Stimulated activated CD4-positive, alpha-beta T cell treated with anti-CD3 and anti-CD28 coated beads, Interleukin-2, amount 100 ng/mL, for 24 hours (primary cell): ENCODE measurements at regions not wholly inside any gene's neighbourhood (a gene's known extent, or its start where the extent isn't known, plus 50 kb on each side); places are given as distances from the start of the nearest gene placed in this dataset.

Experiments used
- DNase-seq, 2 donors: peaks; one replicate each; pipeline ENCODE4 v3.0.0-alpha.2; 2020

DNA sequence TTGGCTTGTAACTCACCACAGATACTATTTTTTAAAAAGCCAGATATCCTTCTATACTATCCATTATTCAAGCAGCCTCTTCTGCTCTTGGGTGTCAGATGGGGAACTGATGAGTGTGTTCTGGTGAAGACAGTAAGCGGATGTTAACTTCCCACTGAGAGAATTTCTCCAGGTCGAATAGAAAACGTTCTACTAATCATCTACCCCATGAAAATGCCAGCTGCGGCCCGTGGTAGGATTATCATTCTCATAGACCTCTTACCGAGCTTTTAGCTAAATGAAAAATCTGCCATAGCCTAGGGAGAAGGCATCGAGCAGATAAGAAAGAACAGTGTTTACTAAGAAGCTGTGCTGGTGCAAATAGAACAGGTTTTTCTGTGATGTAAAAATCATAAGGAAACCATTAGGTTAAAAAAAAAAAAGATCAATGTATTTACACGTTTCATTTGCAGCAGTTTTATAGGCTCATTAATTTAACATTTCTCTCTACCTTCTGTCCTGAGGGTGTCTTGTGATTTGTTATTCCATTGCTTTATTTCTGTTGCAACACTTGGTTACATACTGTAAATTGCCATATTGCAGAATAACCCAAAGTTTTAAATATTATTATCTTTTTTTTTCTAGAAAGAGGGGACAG, 1521.5 kb upstream of the ZEB2 start:
- DNase-seq, result no peak

DNA sequence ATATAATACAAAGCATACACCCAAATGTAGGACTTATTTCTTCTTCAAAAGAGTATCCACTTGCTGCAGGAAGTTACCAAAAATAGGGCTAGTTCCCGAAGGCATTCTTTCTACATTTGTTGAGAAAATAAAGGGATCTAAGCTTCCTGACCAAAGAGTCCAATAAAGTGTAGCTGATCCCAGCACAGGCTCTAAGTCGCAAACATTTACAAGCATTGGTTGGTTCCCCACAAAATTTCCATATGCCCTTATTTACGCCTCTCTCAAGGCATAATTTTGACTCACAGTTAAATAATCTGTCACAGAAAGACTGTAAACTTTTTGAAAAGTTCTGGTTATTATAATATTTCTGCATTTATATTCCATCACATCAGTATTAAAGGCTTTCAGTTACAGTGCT, 1520.1 kb upstream of the ZEB2 start:
- no peak for DNase-seq

GRCh38 chr2:146038014-146038413, 1518.1 kb upstream of the ZEB2 start:
- no peak for DNase-seq

GRCh38 chr2:146037334-146037870, 1517.5 kb upstream of the ZEB2 start:
- no peak for DNase-seq

DNA sequence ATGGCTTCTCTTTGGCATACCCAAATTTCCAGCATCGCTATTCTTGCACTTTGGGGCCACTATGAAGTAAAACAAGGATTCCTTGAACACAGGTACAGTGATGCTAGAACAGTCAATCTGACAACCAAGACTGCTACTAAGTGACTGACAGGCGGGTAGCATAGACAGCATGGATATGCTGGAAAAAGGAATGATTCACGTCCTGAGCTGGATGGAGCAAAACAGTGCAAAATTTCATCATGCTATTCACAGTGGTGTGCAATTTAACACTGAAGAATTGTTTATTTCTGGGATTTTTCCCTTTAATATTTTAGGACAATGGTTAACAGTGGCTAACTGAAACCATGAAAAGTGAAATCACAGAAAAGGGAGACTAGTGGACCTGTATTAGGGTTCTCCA, 1511.2 kb upstream of the ZEB2 start:
- no peak for DNase-seq

DNA sequence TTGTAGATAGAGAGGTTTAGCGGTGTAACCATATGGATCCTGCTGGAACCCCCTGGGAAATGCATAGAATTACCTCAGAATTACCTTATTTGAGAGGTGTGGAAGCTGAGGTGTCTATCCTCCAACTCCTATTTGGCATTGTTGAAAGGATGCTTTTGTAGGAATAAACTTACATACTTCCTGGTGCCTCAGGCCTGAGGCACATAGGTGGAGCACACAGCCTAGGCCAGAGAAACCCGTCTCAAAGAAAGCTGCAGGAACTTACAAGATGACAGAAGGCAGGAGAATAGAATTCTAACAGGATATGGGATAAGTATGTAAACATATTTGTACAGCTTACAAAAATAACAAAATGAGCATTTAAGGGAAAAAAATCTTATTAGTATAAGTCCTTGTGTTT, 1507.2 kb upstream of the ZEB2 start:
- DNase-seq, result no peak

DNA sequence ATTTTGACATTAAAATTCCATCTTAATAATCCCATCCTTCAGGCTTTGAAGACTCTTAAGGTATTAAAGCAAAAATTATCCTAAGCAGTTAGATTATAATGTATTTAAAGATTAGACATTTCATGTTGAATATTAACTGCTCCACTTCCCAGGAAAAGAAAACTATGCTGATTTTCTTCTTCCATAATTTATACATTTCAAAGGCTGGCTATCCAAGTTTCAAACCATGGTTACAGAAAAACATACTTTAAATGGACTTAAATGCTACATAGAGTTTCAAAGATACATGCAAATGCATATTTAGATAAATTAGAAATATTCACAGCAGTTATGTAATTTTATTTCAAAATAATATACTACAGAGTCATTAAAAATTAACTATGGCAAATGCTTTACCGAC, 1505.6 kb upstream of the ZEB2 start:
- DNase-seq, result no peak

GRCh38 chr2:146024212-146024743, 1504.4 kb upstream of the ZEB2 start:
- no peak for DNase-seq

DNA sequence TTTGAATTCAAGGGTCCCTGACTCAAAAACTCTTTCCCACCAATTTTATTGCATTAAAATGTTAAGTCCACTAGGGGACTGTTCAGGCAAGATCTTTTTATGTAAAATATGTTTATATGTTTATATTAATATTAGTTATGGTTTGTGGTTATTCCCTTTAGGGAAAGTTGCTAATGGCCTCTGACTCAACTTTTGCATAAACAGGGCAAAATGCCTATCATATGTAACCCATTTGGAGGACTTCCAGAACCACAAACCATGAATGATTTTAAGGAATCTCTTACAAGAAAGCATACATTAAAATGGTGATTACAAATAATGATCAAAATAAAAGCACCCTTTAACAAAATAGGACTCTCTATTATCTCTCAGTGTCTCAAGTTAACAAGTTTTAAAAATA, 1484.5 kb upstream of the ZEB2 start:
- DNase-seq, result no peak

DNA sequence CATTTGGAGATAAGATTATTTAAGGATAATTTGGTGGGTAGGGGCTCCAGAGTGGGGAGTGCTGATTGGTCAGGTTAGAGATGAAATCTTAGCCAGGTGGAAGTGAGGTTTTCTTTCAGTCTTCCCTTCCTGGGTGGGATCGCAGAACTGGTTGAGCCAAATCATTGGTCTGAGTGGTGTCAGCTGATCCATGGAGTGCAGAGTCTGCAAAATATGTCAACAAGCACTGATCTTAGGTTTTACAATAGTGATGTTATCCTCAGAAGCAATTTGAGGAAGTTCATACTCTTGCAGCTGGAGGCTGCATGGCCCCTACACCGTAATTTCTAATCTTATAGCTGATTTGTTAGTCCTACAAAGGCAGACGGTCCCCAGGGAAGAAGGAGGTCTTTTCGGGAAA, 1483.4 kb upstream of the ZEB2 start:
- no peak for DNase-seq

DNA sequence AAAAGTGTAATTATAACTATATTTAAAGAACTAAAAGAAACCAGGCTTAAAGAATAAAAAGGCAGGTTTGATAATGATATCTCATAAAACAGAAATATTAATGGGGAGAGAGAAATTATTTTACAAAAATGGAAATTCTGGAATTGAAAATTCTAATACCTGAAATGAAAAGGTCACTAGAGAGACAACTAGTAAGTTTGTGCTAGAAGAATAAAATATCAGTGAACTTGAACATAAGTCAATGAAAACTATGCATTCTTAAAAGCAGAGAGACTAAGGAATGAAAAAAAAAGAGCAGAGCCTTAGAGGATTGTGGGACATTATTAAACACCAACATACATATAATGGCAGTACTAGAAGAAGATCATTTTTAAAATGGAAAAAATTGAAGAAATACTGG, 1475.0 kb upstream of the ZEB2 start:
- DNase-seq, result no peak

DNA sequence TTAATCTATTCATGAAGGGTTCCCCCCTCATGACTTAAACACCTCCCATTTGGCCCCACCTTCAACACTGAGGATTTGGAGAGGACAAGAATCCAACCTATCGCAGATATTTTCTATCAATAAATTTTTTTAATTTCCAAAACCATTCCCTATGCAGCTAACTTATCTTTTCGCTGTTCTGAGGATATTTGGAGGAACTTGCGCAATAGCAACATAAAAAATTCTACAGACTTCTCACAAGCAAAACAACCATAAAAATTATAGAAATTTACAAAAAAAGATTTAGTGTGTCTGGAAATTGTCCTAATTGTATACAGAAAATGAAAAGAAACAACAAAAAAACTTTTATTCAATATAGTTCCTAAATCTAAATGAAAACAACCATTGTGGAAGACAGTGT, 1472.7 kb upstream of the ZEB2 start:
- DNase-seq, result no peak

- DNase-seq, result no peak
These were observed 1467.9 kb upstream of the ZEB2 start for GRCh38 chr2:145987793-145988192.

- no peak for DNase-seq
These were observed 1465.6 kb upstream of the ZEB2 start for GRCh38 chr2:145985517-145985916.

GRCh38 chr2:145984580-145984979, 1464.7 kb upstream of the ZEB2 start:
- DNase-seq, result no peak

- DNase-seq, result no peak
These were observed 1460.4 kb upstream of the ZEB2 start for GRCh38 chr2:145980318-145980717.

GRCh38 chr2:145975406-145975805, 1455.5 kb upstream of the ZEB2 start:
- no peak for DNase-seq

- DNase-seq, result no peak
These were observed 1441.9 kb upstream of the ZEB2 start for GRCh38 chr2:145961846-145962245.

DNA sequence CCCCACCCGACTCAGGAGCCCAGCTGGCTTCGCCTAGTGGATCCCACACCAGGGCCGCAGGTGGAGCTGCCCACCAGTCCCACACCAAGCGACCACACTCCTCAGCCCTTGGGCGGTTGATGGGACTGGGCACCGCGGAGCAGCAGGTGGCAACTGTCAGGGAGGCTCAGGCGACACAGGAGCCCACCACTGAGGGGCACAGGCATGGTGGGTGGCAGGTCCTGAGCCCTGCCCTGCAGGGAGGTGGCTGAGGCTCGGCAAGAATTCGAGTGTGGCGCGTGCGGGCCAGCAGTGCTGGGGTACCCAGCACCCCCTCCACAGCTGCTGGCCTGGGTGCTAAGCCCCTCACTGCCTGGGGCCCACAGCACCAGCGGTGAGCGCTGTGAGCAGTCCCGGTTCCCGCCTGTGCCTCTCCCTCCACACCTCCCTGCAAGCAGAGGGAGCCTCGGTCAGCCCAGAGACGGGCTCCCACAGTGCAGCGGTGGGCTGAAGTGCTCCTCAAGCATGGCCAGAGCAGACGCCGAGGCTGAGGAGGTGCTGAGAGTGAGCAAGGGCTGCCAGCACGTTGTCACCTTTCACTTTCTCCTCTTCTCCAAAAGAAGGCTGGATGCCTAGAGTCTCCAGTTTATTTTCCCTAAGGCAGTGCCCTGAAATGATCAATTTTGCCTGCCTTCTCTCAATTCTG, 1440.7 kb upstream of the ZEB2 start:
- DNase-seq, result no peak

DNA sequence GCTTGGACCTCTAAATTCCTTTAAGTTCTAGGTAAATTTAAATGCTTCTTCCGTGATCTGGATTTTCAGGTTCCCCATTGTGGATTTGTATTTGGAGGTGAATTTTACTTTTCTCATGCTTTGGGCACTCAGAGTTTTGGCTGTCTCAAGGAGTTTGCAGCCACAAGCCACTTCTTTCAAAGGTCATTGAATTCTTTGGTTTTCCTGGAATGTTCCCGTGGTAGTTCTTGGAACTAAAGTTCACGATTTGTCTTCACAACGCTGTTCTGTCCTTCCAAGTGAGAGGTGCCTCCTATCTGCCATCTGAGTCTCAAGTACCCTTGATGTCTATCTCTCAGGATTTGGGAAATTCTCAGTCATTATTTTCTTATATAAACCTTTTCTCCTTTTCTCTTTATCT, 1438.7 kb upstream of the ZEB2 start:
- DNase-seq, result no peak

DNA sequence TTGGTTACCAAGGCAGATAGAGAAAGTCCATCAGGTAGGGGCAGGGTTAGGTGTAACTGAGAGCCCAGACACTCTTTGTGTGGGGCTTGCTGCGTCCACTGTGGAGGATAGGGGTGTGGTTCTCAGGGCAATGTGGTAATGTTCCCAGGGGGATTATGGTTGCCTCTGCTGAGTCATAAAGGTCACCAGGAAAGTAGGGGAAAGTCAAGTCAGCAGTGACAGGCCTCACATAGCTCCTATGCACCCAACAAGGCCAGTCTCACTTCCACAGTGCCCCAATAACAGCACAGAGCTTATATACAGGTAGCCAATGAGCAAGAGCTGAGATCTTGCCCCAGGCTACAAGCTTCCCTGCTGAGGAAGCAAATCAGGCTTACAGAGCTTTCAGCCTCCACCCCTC, 1438.0 kb upstream of the ZEB2 start:
- DNase-seq, result no peak

- no peak for DNase-seq
These were observed 1420.0 kb upstream of the ZEB2 start for GRCh38 chr2:145939949-145940348.

DNA sequence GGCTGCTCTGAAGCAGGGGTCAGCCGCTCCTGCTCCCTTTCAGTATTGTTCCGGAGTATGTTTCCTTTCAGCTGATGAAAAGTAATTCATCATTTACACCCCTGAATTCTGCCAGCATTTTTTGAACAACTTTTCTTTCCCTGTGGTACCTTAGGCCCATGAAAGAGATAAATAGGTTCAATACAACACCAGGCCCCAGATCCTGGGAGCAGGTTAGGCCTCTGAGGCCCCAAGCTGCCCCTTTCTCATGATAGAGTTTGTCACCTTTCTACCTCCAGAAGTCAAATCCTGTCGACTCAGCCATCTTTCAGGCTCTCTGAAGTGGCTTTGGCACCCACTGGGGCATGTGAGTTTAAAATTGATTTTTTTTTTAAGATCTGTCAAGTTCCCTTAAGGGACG, 1415.1 kb upstream of the ZEB2 start:
- no peak for DNase-seq

- DNase-seq, result no peak
These were observed 1412.0 kb upstream of the ZEB2 start for GRCh38 chr2:145931781-145932395.
